Esophagus muscularis mucosa (tissue), 4 donors: ENCODE measurements at regions not wholly inside any gene's neighbourhood (a gene's known extent, or its start where the extent isn't known, plus 50 kb on each side); places are given as distances from the start of the nearest gene placed in this dataset.

Experiments
- CTCF ChIP-seq, 3 experiments: fragments of 200-600 bp in 2 of 3; fragments of 450-650 bp in 1 of 3; sonication (generic) in 2 of 3; IDR thresholded peaks; one replicate each; pipeline ENCODE4 v1.5.1; 2017 to 2019; ENCODE audit warnings: antibody characterized with exemption in 3 of 3, mild to moderate bottlenecking in 2 of 3, moderate library complexity in 1 of 3
- EP300 ChIP-seq: sonication (generic); formaldehyde crosslinking; IDR thresholded peaks from one replicate; pipeline ENCODE4 v1.6.1; 2017; ENCODE audit warnings: antibody characterized with exemption
- POLR2A ChIP-seq: fragments of 450-650 bp; IDR thresholded peaks from one replicate; pipeline ENCODE4 v1.6.1; 2017; ENCODE audit warnings: antibody characterized with exemption, moderate library complexity, mild to moderate bottlenecking, low read depth

GRCh38 chr2:21330786-21331391 is 207.1 kb downstream of the TDRD15 start:
- TF ChIP-seq EP300 (no peak), CTCF (IDR thresholded peaks at IDR 0.05) (no peak), POLR2A (no peak)
